NCI-H2107 treated with DMSO at 0.1 percent for 48 hours (cell line): ENCODE measurements at regions not wholly inside any gene's neighbourhood (a gene's known extent, or its start where the extent isn't known, plus 50 kb on each side); places are given as distances from the start of the nearest gene placed in this dataset.

Experiments
- DNase-seq: peaks from one replicate; lab custom pipeline; 2025; ENCODE audit not compliant: unreplicated experiment; lab: John Stamatoyannopoulos, UW

DNA sequence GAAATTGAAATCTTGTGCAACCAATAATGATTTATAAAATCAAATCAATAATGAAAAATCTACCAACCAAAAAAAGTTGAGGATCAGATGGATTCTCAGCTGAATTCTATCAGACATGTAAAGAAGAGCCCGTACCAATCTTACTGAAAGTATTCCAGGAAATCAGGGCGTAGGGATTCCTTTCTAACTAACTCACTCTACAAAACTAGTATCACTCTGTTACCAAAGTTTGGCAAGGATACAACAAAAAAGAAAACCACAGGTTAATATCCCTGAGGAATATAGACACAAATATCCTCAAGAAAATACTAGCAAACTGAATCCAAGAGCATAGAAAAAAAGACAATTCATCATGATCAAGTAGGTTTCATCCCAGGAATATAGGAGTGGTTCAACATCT lies 52.8 kb upstream of the ADGRL4 start:
- DNase-seq = no peak
